OCI-LY7 (cell line): ENCODE measurements at regions not wholly inside any gene's neighbourhood (a gene's known extent, or its start where the extent isn't known, plus 50 kb on each side); places are given as distances from the start of the nearest gene placed in this dataset.
A peak's percentile ranks its signal among the peaks of the same experiment; 100 is the strongest.

ENCODE experiments used
- BruUV-seq: library from RNA; stranded (reverse); fragments of 400-500 nt; replicated peaks from 2 replicates; lab custom pipeline; 2021; lab: Mats Ljungman, UMichigan
- CTCF ChIA-PET: fragments of 300-600 bp; sonication (Branson Sonifier 250); formaldehyde crosslinking; loops from one replicate; lab custom pipeline; 2022; ENCODE audit warnings: antibody characterized with exemption; ENCODE audit not compliant: unreplicated experiment; lab: Charles Lee
- POLR2A ChIA-PET: fragments of 300-600 bp; sonication (Branson Sonifier 250); formaldehyde crosslinking; loops from one replicate; lab custom pipeline; 2022; ENCODE audit warnings: antibody characterized with exemption; lab: Charles Lee
- DNase-seq: peaks from one replicate; pipeline ENCODE4 v3.0.0-alpha.2; 2015; ENCODE audit warnings: low spot score
- H2AFZ ChIP-seq: fragments of 200-600 bp; sonication (generic), shearing (Covaris generic); 2 replicates; pipeline ENCODE4 v1.6.1; 2014; ENCODE audit warnings: mild to moderate bottlenecking, antibody characterized with exemption, low read length, moderate library complexity
- H3K27ac ChIP-seq: fragments of 200-600 bp; sonication (generic); 2 replicates; pipeline ENCODE4 v1.5.1; 2014; ENCODE audit warnings: mixed run types, low read depth, mild to moderate bottlenecking, moderate library complexity, low read length, inconsistent platforms; ENCODE audit not compliant: poor library complexity, severe bottlenecking
- H3K36me3 ChIP-seq: fragments of 200-600 bp; sonication (generic); 2 replicates; pipeline ENCODE4 v1.6.1; 2014; ENCODE audit warnings: mild to moderate bottlenecking, antibody characterized with exemption, low read length, moderate library complexity, mixed read lengths; ENCODE audit not compliant: insufficient read depth
- H3K4me1 ChIP-seq: fragments of 200-600 bp; sonication (generic); 2 replicates; pipeline ENCODE4 v1.5.1; 2014; ENCODE audit warnings: mild to moderate bottlenecking, low read length; ENCODE audit not compliant: insufficient read depth, poor library complexity, severe bottlenecking
- H3K4me2 ChIP-seq: fragments of 200-600 bp; sonication (generic); 2 replicates; pipeline ENCODE4 v1.6.1; 2014; ENCODE audit warnings: mild to moderate bottlenecking, low read length
- H3K4me3 ChIP-seq: fragments of 200-600 bp; sonication (generic); 2 replicates; pipeline ENCODE4 v1.5.1; 2014; ENCODE audit warnings: mild to moderate bottlenecking, low read depth, low read length; ENCODE audit not compliant: poor library complexity, severe bottlenecking
- H3K79me2 ChIP-seq: fragments of 200-600 bp; sonication (generic); 2 replicates; pipeline ENCODE4 v1.6.1; 2016; ENCODE audit warnings: low read depth, mild to moderate bottlenecking, low read length, moderate library complexity, mixed read lengths; ENCODE audit not compliant: insufficient read depth
- H3K9me2 ChIP-seq: fragments of 200-600 bp; sonication (generic); 2 replicates; pipeline ENCODE4 v1.6.1; 2016; ENCODE audit warnings: mild to moderate bottlenecking, low read length, mixed read lengths; ENCODE audit not compliant: insufficient read depth
- H3K9me3 ChIP-seq: fragments of 200-600 bp; sonication (generic); 2 replicates; pipeline ENCODE4 v1.6.1; 2014; ENCODE audit warnings: mild to moderate bottlenecking, mixed run types, low read length, mixed read lengths
- H4K20me1 ChIP-seq: fragments of 200-600 bp; sonication (generic); 2 replicates; pipeline ENCODE4 v1.6.1; 2014; ENCODE audit warnings: mild to moderate bottlenecking, antibody characterized with exemption, low read length, moderate library complexity, mixed read lengths; ENCODE audit not compliant: insufficient read depth
- CTCF ChIP-seq: fragments of 200-600 bp; sonication (generic); conservative IDR thresholded peaks from 2 replicates; pipeline ENCODE4 v1.5.1; 2014; ENCODE audit warnings: mild to moderate bottlenecking, antibody characterized with exemption, low read length, moderate library complexity, mixed read lengths
- EZH2phosphoT487 ChIP-seq: fragments of 200-600 bp; sonication (generic); IDR thresholded peaks from 2 replicates; pipeline ENCODE4 v1.6.1; 2018; ENCODE audit warnings: low read depth, borderline replicate concordance, mild to moderate bottlenecking, mixed run types, antibody characterized with exemption, low read length, moderate library complexity, mixed read lengths
- intact Hi-C: fragments of 100-400 bp; cut with micrococcal nuclease; formaldehyde crosslinking; loops from one replicate; pipeline ENCODE4 v1.10.0; 2022; ENCODE audit not compliant: unreplicated experiment

- no peaks in the 10 kb centered on the region for H3K4me1 ChIP-seq
- no peaks in the 10 kb centered on the region for H3K79me2 ChIP-seq
- H3K9me2 ChIP-seq: no peaks in the 10 kb centered on the region
- no peak overlapping the region for H3K4me3 ChIP-seq
- intact Hi-C loops: loop anchor here (1.0 to 5.0 kb wide), 7 partner anchors 37 to 370 kb away; no protein-coding TSS in a partner anchor
- H3K4me2 ChIP-seq: no peak overlapping the region
- H3K27ac ChIP-seq: no peak overlapping the region
- no TSS peak for BruUV-seq
- CTCF ChIA-PET: interaction anchor here (0.7 to 1.9 kb wide), 4 partner anchors 24 to 181 kb away, joined by 3 to 6 read pairs (median 3); no protein-coding TSS in a partner anchor
- no peak overlapping the region; the same call in 1 of the 2 replicates for H2AFZ ChIP-seq
- TF ChIP-seq EZH2phosphoT487 (no peak), CTCF (peak; percentile 90)
- H3K9me3 ChIP-seq: no peaks in the 10 kb centered on the region
- no peaks in the 10 kb centered on the region for H4K20me1 ChIP-seq
- DNase-seq: peak; percentile 82
- no peaks in the 10 kb centered on the region for H3K36me3 ChIP-seq
- POLR2A ChIA-PET: interaction anchor here (0.6 to 1.6 kb wide), 6 partner anchors 11 to 393 kb away, joined by 3 to 4 read pairs (median 3); no protein-coding TSS in a partner anchor
Observed at GRCh38 chr7:142632271-142633134, 116.8 kb upstream of the PRSS1 start.

GRCh38 chr7:142629588-142630260 lies 119.5 kb upstream of the PRSS1 start:
- Histone ChIP-seq H3K27ac (no peak overlapping the region), H3K4me2 (no peak overlapping the region), H2AFZ (no peak overlapping the region), H3K9me2 (no peaks in the 10 kb centered on the region), H3K9me3 (no peaks in the 10 kb centered on the region), H3K4me1 (no peaks in the 10 kb centered on the region), H3K79me2 (no peaks in the 10 kb centered on the region), H3K36me3 (no peaks in the 10 kb centered on the region), H4K20me1 (no peaks in the 10 kb centered on the region), H3K4me3 (no peak overlapping the region)
- no TSS peak for BruUV-seq
- intact Hi-C loops: loop anchor here (5.0 kb wide), 2 partner anchors 58 to 223 kb away; no protein-coding TSS in a partner anchor
- CTCF ChIA-PET: no interaction called here
- POLR2A ChIA-PET: interaction anchor here (1.7 kb wide), 1 partner anchor 181 kb away, joined by 3 read pairs; no protein-coding TSS in a partner anchor
- DNase-seq: no peak
- TF ChIP-seq CTCF (no peak), EZH2phosphoT487 (no peak)
